ENCODE measurements at regions not wholly inside any gene's neighbourhood (a gene's known extent, or its start where the extent isn't known, plus 50 kb on each side); places are given as distances from the start of the nearest gene placed in this dataset.

GRCh38 chr10:6741541-6741941 is 161.5 kb upstream of the PRKCQ start:
- TF ChIP-seq CTCF (IDR thresholded peaks at IDR 0.05; ENCODE audit: extremely low read depth in 1 of 2, insufficient read depth in 1 of 2, low read depth in 1 of 2, low read length in 2 of 2) = no peak
- TF ChIP-seq MAX (IDR thresholded peaks at IDR 0.05; ENCODE audit: insufficient read depth, insufficient read length) = no peak
- no peak for TF ChIP-seq MYC (IDR thresholded peaks at IDR 0.05; ENCODE audit: low read depth, low read length)
- no peak for TF ChIP-seq POLR2AphosphoS5 (IDR thresholded peaks at IDR 0.05; ENCODE audit: insufficient read depth, low read depth, low read length)
- TF ChIP-seq EZH2 (IDR thresholded peaks at IDR 0.05; ENCODE audit: borderline replicate concordance, low read depth, low read length, severe bottlenecking) = no peak
- no peak for TF ChIP-seq POLR2A (IDR thresholded peaks at IDR 0.05; ENCODE audit: low read depth, low read length)
